Hematopoietic multipotent progenitor cell treated with erythropoietin and hydrocortisone succinate and interleukin-3 and kit ligand, for 17 days (in vitro differentiated cells): ENCODE measurements at regions not wholly inside any gene's neighbourhood (a gene's known extent, or its start where the extent isn't known, plus 50 kb on each side); places are given as distances from the start of the nearest gene placed in this dataset.
"Not testable (repeated sequence)": the region's sequence is repeated elsewhere in the genome, so short reads cannot be mapped to it uniquely, and the experiment has no call there.

Experiments used
- DNase-seq: peaks from one replicate; pipeline ENCODE4 v3.0.0-alpha.2; 2015; ENCODE audit warnings: low spot score

DNA sequence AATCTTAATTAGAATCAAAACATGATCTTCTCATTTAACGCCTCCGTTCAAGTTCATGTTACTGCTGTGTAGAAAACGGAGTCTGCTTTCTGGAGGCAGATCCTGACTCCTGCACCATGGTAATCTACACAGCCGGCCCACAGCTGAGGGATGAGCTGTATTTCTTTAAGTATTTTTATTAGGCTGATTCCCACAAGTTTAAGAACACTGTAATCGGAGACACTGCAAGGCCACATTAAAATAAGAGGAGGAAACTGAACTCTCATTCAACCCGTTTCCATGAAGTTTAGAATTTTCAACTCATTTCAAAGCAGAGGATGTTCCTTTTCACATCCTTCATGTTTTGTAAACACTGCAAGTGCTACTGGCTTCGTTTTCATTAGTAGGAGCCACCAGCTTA, 372.2 kb downstream of the NFIB start:
- DNase-seq, result no peak

DNA sequence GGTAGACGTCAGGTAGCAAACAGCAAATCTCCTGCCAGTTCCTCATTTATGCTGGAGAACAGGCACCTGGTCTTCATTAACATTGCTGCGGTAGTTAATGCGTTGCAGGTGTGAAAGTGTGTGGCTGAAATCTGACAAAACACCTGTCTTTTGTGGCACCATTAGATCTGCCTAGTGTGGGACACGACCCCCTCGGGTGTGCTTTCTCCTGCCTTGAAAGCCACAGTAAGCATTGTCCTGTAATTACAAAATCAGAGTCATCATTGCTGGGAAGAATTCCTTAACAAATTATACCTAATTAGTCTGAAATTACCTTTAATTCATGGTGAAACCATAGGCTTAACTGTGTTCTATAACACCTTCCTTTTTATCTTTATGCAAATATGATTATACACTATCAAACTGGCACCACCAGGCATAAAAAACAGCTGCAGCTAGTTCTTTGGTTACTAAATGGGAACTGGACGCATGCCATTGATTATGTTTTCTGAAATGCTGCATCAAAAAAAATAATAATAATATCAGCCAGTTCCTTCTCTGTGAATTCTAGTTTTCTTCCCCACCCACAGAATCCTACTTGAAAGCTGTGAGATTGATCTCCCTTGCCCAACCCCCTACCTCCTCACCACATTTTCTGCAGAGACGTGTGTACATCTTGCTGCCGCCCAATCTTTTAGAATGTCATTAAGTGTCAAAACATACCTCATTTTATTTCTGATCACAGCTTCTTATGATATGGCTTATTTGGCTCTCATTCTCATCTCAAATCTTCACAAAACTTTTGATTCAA, 374.0 kb downstream of the NFIB start:
- no peak for DNase-seq

DNA sequence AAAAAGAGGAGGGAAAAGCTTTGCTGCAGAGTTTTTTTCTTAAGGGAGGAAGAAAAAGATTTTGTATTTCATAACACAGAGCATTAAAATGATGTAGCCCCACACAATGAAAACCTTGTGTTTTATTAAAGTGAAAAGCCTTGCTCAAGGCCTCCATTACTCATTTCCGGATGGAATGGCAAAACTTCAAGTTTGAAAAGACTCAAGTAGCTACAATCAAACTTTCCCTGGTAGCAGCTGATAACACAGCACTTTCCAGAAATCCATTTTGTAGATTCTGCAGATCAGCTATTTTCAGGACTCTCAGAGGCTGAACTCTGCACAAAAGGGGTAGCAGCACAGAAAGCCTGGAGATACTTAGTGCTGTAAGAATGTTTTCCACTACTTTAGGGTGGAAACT, 374.8 kb downstream of the NFIB start:
- DNase-seq, result no peak

DNA sequence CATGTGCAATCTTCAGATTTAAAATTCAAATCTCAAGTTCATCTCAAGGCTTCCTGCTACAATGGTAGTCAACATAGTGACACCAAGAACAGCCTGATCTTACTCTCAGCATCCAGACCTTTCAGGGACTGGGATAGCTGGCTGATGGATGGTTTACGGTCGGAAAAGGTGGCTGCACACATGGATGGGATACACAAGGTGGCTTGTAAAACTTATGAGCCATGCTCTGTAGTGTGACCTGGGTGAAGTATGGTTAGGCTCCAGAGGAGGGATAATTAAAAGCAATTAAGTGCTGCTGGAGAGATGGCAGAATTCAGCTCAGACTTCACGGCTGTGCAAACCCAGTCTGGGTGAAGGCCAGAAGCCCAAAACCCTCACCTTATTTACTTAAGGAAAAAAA, 379.5 kb downstream of the NFIB start:
- DNase-seq, result no peak

DNA sequence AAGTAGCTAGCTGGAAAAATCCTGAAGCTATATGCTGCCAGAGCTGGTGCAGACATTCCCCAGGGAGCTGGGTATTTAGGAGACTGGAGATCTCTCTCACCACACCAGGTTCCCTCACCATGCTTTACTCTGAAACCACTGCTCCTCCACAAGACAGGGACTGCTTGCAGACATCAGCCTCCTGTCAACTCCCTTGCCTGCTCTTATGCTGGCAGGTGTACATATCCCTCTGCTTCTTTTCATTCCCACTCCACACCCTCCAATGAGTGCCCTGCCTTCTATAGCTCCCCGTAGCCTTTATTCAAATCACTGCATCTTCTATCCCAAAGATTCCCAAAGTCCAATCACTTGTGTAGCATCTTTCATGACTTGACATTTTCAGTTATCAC, 380.7 kb downstream of the NFIB start:
- DNase-seq, result no peak

DNA sequence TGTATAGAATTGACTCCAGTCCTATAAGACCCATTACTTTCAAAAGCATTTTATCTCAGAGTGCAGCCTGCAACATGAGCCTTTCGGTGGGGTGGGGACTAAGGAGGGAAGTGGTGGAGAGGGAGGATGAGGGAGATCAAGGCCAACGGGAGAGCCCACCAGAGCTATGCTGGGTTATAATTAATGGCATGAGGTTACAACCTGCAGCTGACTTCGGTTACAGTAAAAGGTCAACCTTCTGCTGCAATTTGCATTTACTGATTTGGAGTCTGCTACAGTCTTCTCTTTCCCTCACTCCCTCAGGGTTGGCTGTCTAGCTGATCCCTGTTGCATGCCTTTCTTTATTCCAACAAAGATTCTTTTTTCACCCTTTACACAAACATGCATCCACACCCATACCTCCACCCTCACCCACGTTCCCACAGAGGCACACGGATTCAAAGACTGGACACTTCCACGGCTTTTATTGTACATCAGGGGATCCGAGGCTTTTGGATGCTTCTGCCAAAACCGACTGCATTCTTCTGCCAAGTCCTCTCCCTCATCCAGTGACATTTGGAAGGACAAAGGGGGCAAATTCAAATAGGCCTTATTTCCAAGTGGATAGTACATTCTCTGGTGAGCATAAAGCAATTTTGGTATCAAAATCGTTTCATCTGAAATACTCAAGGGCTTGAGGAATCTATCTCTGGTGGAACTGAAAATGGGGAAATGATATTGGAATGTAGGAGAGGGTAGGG, 381.2 kb downstream of the NFIB start:
- no peak for DNase-seq

DNA sequence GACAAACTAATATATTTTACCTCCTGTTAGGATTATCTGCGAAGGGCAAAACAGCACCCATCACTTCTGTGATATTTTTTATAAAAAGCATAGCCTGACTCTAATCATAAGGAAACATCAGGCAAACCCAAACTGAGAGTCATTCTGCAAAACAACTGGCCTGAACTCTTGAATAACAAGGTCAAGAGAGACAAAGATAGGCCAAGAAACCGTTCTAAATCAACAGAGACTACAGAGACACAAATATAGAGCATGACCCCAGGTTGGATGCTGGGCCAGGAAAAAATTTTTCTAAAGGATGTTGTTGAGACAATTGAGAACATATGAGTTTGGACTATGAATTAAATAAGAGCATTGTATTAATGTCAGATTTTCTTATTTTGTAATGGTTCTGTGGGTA, 384.9 kb downstream of the NFIB start:
- no peak for DNase-seq

DNA sequence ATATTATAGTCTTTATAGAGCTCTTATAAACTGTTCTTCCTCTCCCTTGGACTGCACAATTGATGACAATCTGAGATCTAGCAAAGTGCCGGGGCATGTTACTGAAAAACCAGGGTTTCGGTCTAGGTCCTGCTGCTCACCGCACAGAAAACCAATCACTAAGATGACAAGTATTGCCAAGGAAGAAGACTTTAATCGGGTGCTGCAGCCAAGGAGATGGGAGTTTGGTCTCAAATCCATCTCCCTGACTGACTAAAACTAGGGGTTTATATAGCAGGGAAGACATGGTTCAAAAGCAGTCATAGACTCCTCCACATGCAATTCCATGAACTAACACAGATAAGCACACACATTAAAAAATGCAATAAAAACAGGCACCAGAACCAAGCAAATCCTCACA, 390.6 kb downstream of the NFIB start:
- no peak for DNase-seq

DNA sequence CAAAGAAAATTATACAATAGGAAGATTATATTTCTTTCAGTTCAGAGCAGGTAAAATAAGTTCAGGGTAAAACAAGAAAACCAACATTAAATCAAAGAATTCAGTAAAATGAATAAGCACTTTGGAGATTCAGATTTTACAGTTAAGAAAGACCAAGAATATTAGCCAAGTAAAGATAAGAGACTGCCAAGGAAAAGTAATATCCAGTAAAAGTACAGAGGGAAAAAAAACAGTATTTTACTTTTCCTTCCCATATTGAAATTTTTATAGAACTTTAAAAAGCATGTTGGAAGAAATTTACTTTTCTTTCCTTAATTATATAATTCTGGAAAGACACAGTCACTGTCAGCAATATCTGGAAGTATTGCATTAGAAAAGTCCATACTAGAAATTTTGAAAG, 393.4 kb downstream of the NFIB start:
- DNase-seq, result no peak

DNA sequence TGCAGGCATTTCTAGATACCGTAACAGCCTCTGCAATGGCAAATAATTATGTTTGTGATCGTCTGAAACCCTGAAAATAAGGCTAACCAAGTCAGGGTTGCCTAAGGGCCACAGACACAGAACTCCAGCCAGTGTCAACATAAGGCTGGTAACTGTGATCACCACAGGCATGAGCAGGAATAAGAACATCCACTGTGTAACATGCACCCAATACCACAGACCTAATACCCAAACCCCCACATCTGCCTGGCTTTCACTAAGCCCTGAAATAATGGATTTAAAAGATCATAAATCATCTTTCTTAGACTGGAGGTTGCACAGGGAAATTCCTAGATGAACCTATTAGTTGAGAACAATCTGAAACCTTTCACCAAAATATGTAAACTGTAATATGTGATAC, 394.5 kb downstream of the NFIB start:
- no peak for DNase-seq

DNA sequence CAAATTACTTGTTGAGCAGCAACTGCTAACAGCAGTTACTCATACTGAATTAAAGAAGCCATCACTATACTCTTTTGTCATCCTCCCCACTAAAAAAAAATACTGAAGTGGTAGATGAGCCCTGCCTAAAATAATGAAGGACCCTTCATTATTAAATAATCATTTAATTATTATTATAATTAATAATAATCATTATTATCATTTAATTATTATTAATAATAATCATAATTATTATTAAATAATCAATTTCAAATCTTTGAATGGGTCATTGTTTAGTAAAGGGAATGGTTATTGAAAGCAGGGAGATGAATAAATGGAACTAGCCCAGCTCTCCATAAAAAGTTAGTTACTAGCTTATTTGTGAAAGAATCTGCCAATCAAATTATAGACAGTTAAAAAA, 396.4 kb downstream of the NFIB start:
- no peak for DNase-seq

DNA sequence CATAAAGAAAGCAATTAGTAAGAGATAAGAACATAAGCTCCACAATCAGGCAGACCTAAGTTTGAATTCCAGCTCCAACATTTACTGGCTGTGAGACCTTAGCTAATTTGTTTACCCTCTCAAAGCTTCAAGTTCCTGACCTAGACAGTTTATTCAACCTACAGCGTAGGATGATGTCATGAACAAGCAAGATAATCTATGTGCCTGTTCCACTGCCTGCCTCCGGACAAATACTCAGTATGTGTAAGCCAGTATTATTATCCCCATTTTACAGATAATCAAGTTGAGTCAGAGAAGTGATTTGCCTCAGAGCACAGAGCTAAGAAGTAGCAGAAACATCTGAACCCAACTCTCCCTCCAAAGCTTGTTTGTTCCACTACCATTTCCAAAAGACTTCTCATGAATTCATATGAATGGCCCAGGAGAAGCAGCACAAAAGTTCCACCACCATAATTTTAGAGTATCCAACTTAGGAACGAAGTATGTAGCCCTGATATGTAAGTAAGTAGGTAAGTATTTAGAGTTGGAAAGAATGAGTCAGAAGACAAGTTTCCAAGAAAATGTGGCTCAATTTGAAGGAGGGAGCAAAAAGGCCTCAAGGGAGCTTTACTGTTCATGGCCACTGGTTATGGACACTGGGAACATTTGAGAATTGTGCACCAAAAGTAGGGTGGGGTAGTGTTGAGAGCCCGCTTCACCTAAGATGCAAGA, 398.2 kb downstream of the NFIB start:
- DNase-seq, result no peak

DNA sequence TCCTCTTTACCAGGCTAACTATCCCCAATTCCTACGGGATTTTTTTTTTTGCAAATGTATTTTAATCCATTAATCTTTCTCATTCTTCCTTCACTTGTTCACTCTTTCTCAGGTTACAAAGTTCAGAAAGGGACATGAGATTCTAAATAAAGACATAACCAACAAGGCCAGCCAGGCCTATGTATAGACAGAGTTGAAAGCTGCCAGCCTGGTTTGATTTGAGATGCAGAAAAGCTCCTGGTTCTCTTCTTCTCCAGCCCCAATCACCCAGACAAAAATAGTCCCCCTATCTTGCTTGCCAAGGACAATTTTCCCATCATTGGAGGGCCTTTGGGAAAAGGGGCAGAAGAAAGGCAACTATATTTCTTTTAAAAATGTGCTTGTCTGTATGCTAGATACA, 398.8 kb downstream of the NFIB start:
- no peak for DNase-seq

DNA sequence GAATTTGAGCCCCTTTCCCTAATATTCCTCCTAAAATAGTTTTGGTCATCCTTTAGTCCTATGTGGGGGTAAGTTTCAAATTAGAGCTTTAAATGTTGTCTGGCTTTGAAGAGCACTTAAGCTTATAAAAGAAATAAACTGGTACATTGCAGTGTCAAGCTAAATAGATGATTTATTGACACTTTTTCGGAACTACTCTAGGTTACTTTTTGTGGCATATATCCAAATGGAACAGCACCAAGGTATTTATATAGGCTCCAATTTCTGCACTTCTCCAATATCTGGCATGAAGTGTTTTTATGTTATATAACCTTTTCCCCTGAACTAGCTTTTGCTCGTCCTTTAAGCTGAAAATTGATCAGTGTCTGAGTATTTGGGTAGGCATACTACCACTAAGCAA, 402.5 kb downstream of the NFIB start:
- no peak for DNase-seq

DNA sequence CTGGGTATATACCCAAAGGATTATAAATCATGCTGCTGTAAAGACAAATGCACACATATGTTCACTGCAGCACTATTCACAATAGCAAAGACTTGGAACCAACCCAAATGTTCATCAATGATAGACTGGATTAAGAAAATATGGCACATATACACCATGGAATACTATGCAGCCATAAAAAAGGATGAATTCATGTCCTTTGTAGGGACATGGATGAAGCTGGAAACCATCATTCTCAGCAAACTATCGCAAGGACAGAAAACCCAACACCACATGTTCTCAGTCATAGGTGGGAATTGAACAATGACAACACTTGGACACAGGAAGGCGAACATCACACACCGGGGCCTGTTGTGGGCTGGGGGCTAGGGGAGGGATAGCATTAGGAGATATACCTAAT, 406.1 kb downstream of the NFIB start:
- DNase-seq, result not testable (repeated sequence)

DNA sequence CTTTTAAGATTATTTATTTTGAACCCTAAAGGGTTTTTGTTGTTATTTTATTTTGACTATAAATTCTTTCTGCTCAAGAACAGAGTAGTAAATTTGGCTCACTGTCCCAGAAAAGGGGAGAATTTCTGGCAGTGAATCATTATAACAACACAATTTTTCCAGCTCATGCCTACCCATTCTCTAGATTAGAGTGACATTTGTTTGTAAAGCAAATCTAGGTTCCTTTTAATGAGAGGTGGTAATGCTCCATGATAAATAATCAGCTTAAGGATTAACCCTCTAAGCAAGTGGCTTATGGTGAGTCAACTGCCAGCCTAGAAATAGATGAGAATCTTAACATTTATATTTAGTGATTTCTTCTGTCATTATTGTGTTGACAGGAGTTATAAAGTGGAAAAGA, 409.2 kb downstream of the NFIB start:
- DNase-seq, result no peak

DNA sequence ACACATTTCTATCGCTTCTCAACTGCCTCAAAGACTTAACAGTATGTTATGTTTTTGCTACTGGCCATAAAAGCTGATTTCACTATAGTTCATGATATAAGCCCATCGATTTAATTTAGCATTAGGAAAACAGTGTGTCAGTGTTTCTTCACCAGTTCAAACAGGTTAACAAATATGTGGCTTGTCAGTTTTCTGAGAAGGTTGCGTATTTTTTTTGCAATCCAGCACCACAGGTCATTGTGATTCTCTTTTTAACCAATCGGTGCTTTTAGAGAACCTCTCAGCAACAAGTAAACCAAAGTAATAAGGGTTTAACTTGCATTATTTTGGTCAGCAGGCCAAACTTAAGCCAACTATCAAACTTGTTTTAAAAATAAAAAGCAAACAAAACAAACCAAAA, 409.6 kb downstream of the NFIB start:
- DNase-seq, result no peak

DNA sequence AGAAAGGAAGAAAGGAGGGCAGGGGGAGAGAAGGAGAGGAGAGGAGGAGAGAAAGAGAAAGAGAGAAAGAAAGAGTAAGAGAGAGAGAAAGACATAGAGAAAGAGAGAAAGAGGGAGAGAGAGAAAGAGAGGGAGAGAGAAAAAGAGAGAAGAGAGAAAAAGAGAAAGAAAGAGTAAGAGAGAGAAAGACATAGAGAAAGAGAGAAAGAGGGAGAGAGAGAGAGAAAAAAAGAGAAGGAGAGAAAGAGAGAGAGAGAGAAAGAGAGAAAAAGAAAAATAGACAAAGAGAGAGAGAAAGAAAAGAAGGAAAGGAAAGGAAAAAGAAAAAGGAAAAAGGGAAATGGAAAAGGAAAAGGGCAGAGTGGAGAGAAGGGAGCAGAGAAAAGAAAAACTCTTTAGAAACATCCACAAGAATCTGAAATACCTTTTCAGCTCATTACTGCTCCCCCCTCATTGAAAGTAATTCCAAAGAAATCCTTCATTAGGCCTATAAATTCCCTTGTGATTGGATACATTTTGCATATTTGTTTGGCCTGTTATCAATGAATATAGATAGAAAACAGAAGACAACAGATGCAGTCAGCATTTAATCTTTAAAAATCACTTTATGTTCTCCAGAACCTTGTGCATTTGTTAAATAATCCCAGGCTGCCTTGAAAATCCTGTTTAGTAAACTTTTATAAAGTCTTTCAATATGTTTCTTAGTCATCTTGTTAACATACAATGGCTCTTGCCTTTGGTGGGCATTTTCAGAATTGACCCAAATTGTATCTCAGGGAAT, 411.5 kb downstream of the NFIB start:
- no peak for DNase-seq

DNA sequence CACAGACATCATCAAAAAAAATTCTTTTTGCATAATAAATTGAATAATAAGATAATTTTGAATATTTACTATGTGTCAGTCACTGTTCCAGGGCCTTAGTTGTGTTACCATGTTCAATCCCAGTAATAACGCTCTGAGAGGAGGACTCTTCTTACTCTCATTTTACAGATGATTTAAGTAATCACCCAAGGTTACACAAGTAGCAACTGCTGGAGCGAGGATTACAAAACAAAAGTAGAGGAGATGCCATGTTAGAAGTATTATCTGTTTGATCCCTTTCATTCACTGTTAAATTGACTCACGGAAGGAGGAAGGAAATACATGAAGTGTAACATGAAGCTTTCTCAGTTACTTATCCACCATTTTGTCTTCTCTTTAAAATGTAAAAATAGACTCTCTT, 412.8 kb downstream of the NFIB start:
- no peak for DNase-seq

DNA sequence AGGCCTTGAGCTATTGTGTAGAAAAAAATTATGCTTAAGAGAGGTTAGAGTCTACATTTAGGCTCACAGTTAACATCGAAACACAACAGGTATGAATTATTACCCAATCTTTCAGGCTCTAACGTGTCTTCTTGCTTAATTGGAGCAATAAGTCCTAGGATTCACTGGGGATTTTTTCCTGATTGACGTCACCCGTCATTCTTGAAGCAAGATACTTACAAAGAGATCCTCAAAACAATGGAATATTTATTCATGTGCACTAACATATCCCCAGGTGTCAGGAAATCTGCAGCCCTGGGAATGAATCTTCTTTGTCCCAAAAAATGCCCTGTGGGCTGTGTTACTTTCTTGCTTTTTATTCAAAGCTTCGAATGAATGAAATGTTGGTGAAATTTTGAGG, 413.5 kb downstream of the NFIB start:
- no peak for DNase-seq

DNA sequence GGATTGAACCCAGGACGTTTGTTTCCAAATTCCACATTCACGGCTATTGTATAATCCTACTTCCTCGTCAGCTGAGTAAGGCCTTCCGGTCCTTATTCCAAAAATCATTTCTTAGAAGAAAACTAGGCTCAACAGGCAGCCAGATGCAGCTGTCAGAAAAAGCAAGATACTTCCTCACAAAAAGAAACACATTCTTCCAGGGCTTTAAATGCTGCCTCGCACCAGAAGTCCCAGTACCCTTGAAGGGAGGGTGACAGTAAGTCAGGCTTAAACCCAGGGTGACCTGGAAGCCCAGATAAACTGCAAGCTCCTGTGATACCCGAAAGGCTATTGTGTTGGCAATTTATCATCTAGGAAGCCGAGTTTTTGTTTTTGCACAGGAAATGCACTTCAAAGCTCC, 414.0 kb downstream of the NFIB start:
- DNase-seq, result no peak

DNA sequence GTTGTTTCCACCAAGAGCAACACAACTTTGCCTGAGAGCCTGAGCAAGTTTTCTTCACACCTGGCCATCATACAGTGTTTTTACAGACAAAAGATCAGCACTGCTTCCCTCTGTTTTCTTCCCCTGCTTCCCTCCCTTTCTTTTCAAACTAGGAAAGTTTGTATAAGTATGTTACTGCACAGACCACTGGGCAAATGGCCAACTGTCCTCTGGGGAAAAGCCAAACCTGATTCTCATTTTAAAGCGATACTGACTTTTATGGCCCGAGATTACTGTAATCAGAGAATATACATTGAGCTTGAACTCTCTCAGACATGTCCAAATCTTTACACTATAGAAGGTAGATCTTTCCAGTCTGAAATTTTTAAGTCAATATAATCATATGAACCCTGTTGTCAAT, 415.0 kb downstream of the NFIB start:
- no peak for DNase-seq
